H9 (cell line): ENCODE measurements at regions not wholly inside any gene's neighbourhood (a gene's known extent, or its start where the extent isn't known, plus 50 kb on each side); places are given as distances from the start of the nearest gene placed in this dataset.

ENCODE experiments used
- DNase-seq: peaks from one replicate; pipeline ENCODE4 v3.0.0-alpha.2; 2017
- H2AFZ ChIP-seq: one replicate; pipeline ENCODE4 v1.6.1; 2013; ENCODE audit warnings: mild to moderate bottlenecking, low read length, control low read depth, moderate library complexity
- H2AK5ac ChIP-seq: 2 replicates; pipeline ENCODE4 v1.6.1; 2013; ENCODE audit warnings: low read length, control low read depth, mixed read lengths; ENCODE audit not compliant: insufficient read length
- H2BK120ac ChIP-seq: one replicate; pipeline ENCODE4 v1.6.1; 2013; ENCODE audit warnings: low read depth, mild to moderate bottlenecking, low read length, control low read depth, inconsistent platforms; ENCODE audit not compliant: poor library complexity, severe bottlenecking
- H2BK12ac ChIP-seq: 2 replicates; pipeline ENCODE4 v1.6.1; 2013; ENCODE audit warnings: low read length, control low read depth, mixed read lengths, low read depth; ENCODE audit not compliant: insufficient read length
- H2BK15ac ChIP-seq: 2 replicates; pipeline ENCODE4 v1.6.1; 2013; ENCODE audit warnings: low read depth, low read length, control low read depth
- H2BK20ac ChIP-seq: one replicate; pipeline ENCODE4 v1.6.1; 2013; ENCODE audit warnings: low read depth, mild to moderate bottlenecking, low read length, control low read depth, inconsistent platforms; ENCODE audit not compliant: poor library complexity, severe bottlenecking
- H2BK5ac ChIP-seq: 2 replicates; pipeline ENCODE4 v1.6.1; 2013; ENCODE audit warnings: low read length, control low read depth, mixed read lengths; ENCODE audit not compliant: insufficient read length
- H3K14ac ChIP-seq: 2 replicates; pipeline ENCODE4 v1.6.1; 2013; ENCODE audit warnings: low read length, control low read depth; ENCODE audit not compliant: insufficient read depth
- H3K18ac ChIP-seq: 2 replicates; pipeline ENCODE4 v1.6.1; 2013; ENCODE audit warnings: low read depth, mild to moderate bottlenecking, mixed read lengths, low read length, control low read depth; ENCODE audit not compliant: insufficient read length
- H3K23ac ChIP-seq: 2 replicates; pipeline ENCODE4 v1.6.1; 2013; ENCODE audit warnings: low read length, control low read depth, mixed read lengths, low read depth; ENCODE audit not compliant: insufficient read length
- H3K23me2 ChIP-seq: 2 replicates; pipeline ENCODE4 v1.6.1; 2013; ENCODE audit warnings: low read depth, mild to moderate bottlenecking, mixed read lengths, low read length, control low read depth; ENCODE audit not compliant: insufficient read length, poor library complexity, severe bottlenecking
- H3K27ac ChIP-seq: 2 replicates; pipeline ENCODE4 v1.5.1; 2013; ENCODE audit warnings: low read length, control low read depth, mixed read lengths, low read depth; ENCODE audit not compliant: insufficient read length
- H3K27me3 ChIP-seq: 2 replicates; pipeline ENCODE4 v1.6.1; 2013; ENCODE audit warnings: low read length, control low read depth, inconsistent platforms; ENCODE audit not compliant: insufficient read depth
- H3K4ac ChIP-seq: 2 replicates; pipeline ENCODE4 v1.6.1; 2013; ENCODE audit warnings: low read depth, mild to moderate bottlenecking, control low read depth, inconsistent platforms, low read length, moderate library complexity
- H3K4me1 ChIP-seq: 2 replicates; pipeline ENCODE4 v1.6.1; 2013; ENCODE audit warnings: low read length, control low read depth, inconsistent platforms; ENCODE audit not compliant: insufficient read depth
- H3K4me2 ChIP-seq: 2 replicates; pipeline ENCODE4 v1.6.1; 2013; ENCODE audit warnings: low read length, control low read depth, mixed read lengths; ENCODE audit not compliant: insufficient read length, insufficient read depth
- H3K56ac ChIP-seq: 2 replicates; pipeline ENCODE4 v1.6.1; 2013; ENCODE audit warnings: low read depth, mild to moderate bottlenecking, mixed read lengths, low read length, control low read depth; ENCODE audit not compliant: insufficient read length
- H3K79me1 ChIP-seq: 2 replicates; pipeline ENCODE4 v1.6.1; 2013; ENCODE audit warnings: low read depth, mild to moderate bottlenecking, moderate library complexity, low read length, control low read depth, inconsistent platforms; ENCODE audit not compliant: insufficient read depth, poor library complexity, severe bottlenecking
- H3K79me2 ChIP-seq: 2 replicates; pipeline ENCODE4 v1.6.1; 2013; ENCODE audit warnings: low read length, control low read depth, inconsistent platforms; ENCODE audit not compliant: insufficient read depth
- H3K9ac ChIP-seq: 2 replicates; pipeline ENCODE4 v1.6.1; 2013; ENCODE audit warnings: low read length, control low read depth, mixed read lengths; ENCODE audit not compliant: insufficient read length; ENCODE audit errors: extremely low read depth
- H3K9me3 ChIP-seq: one replicate; pipeline ENCODE4 v1.6.1; 2013; ENCODE audit warnings: low read depth, low read length, inconsistent platforms; ENCODE audit not compliant: control insufficient read depth
- H3T11ph ChIP-seq: one replicate; pipeline ENCODE4 v1.6.1; 2013; ENCODE audit warnings: mild to moderate bottlenecking, low read length, control low read depth, inconsistent platforms
- H4K20me1 ChIP-seq: one replicate; pipeline ENCODE4 v1.6.1; 2013; ENCODE audit not compliant: control insufficient read depth, insufficient read length, insufficient read depth
- H4K5ac ChIP-seq: 2 replicates; pipeline ENCODE4 v1.6.1; 2013; ENCODE audit warnings: low read depth, mild to moderate bottlenecking, mixed read lengths, low read length, control low read depth; ENCODE audit not compliant: insufficient read length
- H4K8ac ChIP-seq: replicated peaks from 2 replicates; pipeline ENCODE4 v1.6.1; 2013; ENCODE audit warnings: low read length, control low read depth, mixed read lengths, low read depth; ENCODE audit not compliant: insufficient read length
- H4K91ac ChIP-seq: 2 replicates; pipeline ENCODE4 v1.6.1; 2013; ENCODE audit warnings: low read depth, mild to moderate bottlenecking, moderate library complexity, mixed read lengths, low read length, control low read depth; ENCODE audit not compliant: insufficient read length
- H3K27ac Mint-ChIP-seq, 3 experiments: 2 replicates in 2 of 3; 3 replicates in 1 of 3; pipeline ENCODE4 v1.8.0; 2020 to 2021; ENCODE audit warnings: mixed read lengths in 3 of 3, mild to moderate bottlenecking in 1 of 3, moderate library complexity in 1 of 3
- H3K27me3 Mint-ChIP-seq: 2 replicates; pipeline ENCODE4 v1.8.0; 2021; ENCODE audit warnings: low read depth, mild to moderate bottlenecking, moderate library complexity, mixed read lengths
- H3K36me3 Mint-ChIP-seq, 3 experiments: 2 replicates in 2 of 3; 3 replicates in 1 of 3; pipeline ENCODE4 v1.8.0; 2020 to 2021; ENCODE audit warnings: low read depth in 3 of 3, mixed read lengths in 3 of 3; ENCODE audit not compliant: insufficient read depth in 1 of 3
- H3K4me1 Mint-ChIP-seq, 2 experiments: 2 replicates each; pipeline ENCODE4 v1.8.0; 2020; ENCODE audit warnings: mixed read lengths in 2 of 2
- H3K4me3 Mint-ChIP-seq, 2 experiments: 2 replicates in 1 of 2; 3 replicates in 1 of 2; pipeline ENCODE4 v1.8.0; 2020 to 2021; ENCODE audit warnings: mild to moderate bottlenecking in 2 of 2, mixed read lengths in 2 of 2, moderate library complexity in 1 of 2
- H3K9me3 Mint-ChIP-seq, 2 experiments: 2 replicates in 1 of 2; 3 replicates in 1 of 2; pipeline ENCODE4 v1.8.0; 2020; ENCODE audit warnings: mild to moderate bottlenecking in 2 of 2, mixed read lengths in 2 of 2, moderate library complexity in 1 of 2
- TF ChIP-seq, protein P1 (sequence below): fragments of 200-600 bp; sonication (generic); conservative IDR thresholded peaks from 3 replicates; pipeline ENCODE4 v1.8.0; 2021; ENCODE audit warnings: antibody characterized with exemption, mild to moderate bottlenecking

DNA sequence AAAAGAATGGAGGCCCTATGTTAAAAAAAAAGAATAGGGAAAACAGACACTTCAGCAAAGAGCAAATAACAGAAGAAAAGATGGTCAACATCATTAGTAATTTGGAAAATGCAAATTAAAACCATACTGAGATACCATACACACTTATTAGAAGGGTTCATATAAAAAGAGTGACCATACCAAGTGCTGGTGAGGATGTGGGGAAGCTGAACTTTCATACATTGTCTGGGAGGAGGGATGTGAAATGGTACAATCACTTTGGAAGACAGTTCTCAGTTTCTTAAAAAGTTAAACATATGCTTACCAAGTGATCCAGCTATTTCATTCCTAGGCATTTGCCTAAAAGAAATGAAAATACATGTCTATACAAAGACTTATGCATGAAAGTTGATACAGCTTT lies 194.4 kb downstream of the CXCL12 start:
- H3K4me1 Mint-ChIP-seq: peaks cover 9% of the 10 kb centered on the region in 2 experiments

More for the DNA sequence above, 194.4 kb downstream of the CXCL12 start:
- Mint-ChIP-seq H3K4me3 (no peak overlapping the region), H3K36me3 (peaks cover 0 to 2% (median 0%) of the 10 kb centered on the region in 3 experiments; a peak in 1 of 7 replicates), H3K27me3 (no peaks in the 10 kb centered on the region; the same call in 1 of the 2 replicates), H3K27ac (no peak overlapping the region), H3K9me3 (peaks cover 3 to 7% of the 10 kb centered on the region in 2 experiments; a peak in 3 of 5 replicates)
- TF ChIP-seq, protein P1, sequence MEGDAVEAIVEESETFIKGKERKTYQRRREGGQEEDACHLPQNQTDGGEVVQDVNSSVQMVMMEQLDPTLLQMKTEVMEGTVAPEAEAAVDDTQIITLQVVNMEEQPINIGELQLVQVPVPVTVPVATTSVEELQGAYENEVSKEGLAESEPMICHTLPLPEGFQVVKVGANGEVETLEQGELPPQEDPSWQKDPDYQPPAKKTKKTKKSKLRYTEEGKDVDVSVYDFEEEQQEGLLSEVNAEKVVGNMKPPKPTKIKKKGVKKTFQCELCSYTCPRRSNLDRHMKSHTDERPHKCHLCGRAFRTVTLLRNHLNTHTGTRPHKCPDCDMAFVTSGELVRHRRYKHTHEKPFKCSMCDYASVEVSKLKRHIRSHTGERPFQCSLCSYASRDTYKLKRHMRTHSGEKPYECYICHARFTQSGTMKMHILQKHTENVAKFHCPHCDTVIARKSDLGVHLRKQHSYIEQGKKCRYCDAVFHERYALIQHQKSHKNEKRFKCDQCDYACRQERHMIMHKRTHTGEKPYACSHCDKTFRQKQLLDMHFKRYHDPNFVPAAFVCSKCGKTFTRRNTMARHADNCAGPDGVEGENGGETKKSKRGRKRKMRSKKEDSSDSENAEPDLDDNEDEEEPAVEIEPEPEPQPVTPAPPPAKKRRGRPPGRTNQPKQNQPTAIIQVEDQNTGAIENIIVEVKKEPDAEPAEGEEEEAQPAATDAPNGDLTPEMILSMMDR: no peak
- H2AFZ ChIP-seq: no peak overlapping the region
- H3K79me2 ChIP-seq: no peaks in the 10 kb centered on the region
- no peak overlapping the region for H2AK5ac ChIP-seq
- H2BK15ac ChIP-seq: no peak overlapping the region
- H3K4me1 ChIP-seq: no peaks in the 10 kb centered on the region
- H4K91ac ChIP-seq: no peak overlapping the region
- H3K18ac ChIP-seq: no peak overlapping the region
- H3K27ac ChIP-seq: no peak overlapping the region
- no peak overlapping the region for H2BK12ac ChIP-seq
- H3K14ac ChIP-seq: no peak overlapping the region
- H3K4ac ChIP-seq: no peak overlapping the region
- H4K20me1 ChIP-seq: no peaks in the 10 kb centered on the region
- no peak overlapping the region for H3K4me2 ChIP-seq
- H3K9me3 ChIP-seq: no peaks in the 10 kb centered on the region
- no peak overlapping the region for H3K23ac ChIP-seq
- H4K5ac ChIP-seq: no peak overlapping the region
- H4K8ac ChIP-seq: no peak overlapping the region
- no peak overlapping the region for H3K56ac ChIP-seq
- no peak overlapping the region for H3T11ph ChIP-seq
- no peak for DNase-seq
- H2BK20ac ChIP-seq: no peak overlapping the region
- H3K79me1 ChIP-seq: no peaks in the 10 kb centered on the region
- H3K27me3 ChIP-seq: no peaks in the 10 kb centered on the region
- no peak overlapping the region for H2BK5ac ChIP-seq
- no peak overlapping the region for H3K9ac ChIP-seq
- H3K23me2 ChIP-seq: no peaks in the 10 kb centered on the region
- no peak overlapping the region for H2BK120ac ChIP-seq
